HG03060 (cell line): ENCODE measurements at regions not wholly inside any gene's neighbourhood (a gene's known extent, or its start where the extent isn't known, plus 50 kb on each side); places are given as distances from the start of the nearest gene placed in this dataset.

Experiments
- ATAC-seq: cut with Tn5 transposase; IDR thresholded peaks from one replicate; pipeline ENCODE4 v1.9.1; 2021; ENCODE audit warnings: low read depth, moderate number of reproducible peaks; ENCODE audit not compliant: unreplicated experiment

GRCh38 chr12:3935078-3935477 is 61.9 kb upstream of the PARP11 start:
- ATAC-seq = no peak

GRCh38 chr12:3933819-3934192 is 60.6 kb upstream of the PARP11 start:
- ATAC-seq = no peak

GRCh38 chr12:3933074-3933818 is 60.0 kb upstream of the PARP11 start:
- no peak for ATAC-seq

GRCh38 chr12:3931776-3932175 is 58.6 kb upstream of the PARP11 start:
- ATAC-seq = no peak

- no peak for ATAC-seq
These were observed 58.0 kb upstream of the PARP11 start for GRCh38 chr12:3931206-3931605.

- no peak for ATAC-seq
These were observed 56.8 kb upstream of the PARP11 start for GRCh38 chr12:3929875-3930615.

GRCh38 chr12:3928538-3929184 is 55.5 kb upstream of the PARP11 start:
- ATAC-seq = no peak

- ATAC-seq = no peak
These were observed 52.4 kb upstream of the PARP11 start for GRCh38 chr12:3925621-3926020.

- ATAC-seq = no peak
These were observed 51.6 kb upstream of the PARP11 start for GRCh38 chr12:3924761-3925160.

GRCh38 chr12:3923021-3923420 is 49.8 kb upstream of the PARP11 start:
- ATAC-seq = no peak
